Endothelial cell of umbilical vein (primary cell): ENCODE measurements at regions not wholly inside any gene's neighbourhood (a gene's known extent, or its start where the extent isn't known, plus 50 kb on each side); places are given as distances from the start of the nearest gene placed in this dataset.

Experiments used
- BruUV-seq: library from RNA; stranded (reverse); fragments of 400-500 nt; replicated peaks from 2 replicates; lab custom pipeline; 2021; lab: Mats Ljungman, UMichigan
- CTCF ChIA-PET: fragments of 300-600, 350-600 bp; sonication (Branson Sonifier 250); formaldehyde crosslinking; loops from one replicate; lab custom pipeline; 2021; ENCODE audit warnings: antibody characterized with exemption, inconsistent platforms; lab: Charles Lee
- POLR2A ChIA-PET: fragments of 300-600, 350-600 bp; sonication (Branson Sonifier 250); formaldehyde crosslinking; loops from one replicate; lab custom pipeline; 2021; ENCODE audit warnings: antibody characterized with exemption, inconsistent platforms; lab: Charles Lee
- DNase-seq: peaks from one replicate; pipeline ENCODE4 v3.0.0-alpha.2; 2011; ENCODE audit warnings: low read depth, low spot score
- FAIRE-seq: peaks from 2 replicates; lab custom pipeline; 2011; peaks lifted over from hg19 to GRCh38; lab: Jason Lieb, UNC
- H2AFZ ChIP-seq: 2 replicates; pipeline ENCODE4 v1.6.0; 2012; ENCODE audit warnings: low read depth, low read length, control low read depth, inconsistent platforms
- H3K27ac ChIP-seq: 2 replicates; pipeline ENCODE4 v1.5.1; 2011; ENCODE audit warnings: low read depth, mild to moderate bottlenecking, control low read depth, low read length, moderate library complexity; ENCODE audit not compliant: insufficient read depth
- H3K27me3 ChIP-seq, 2 experiments: 2 replicates each; pipeline versions ENCODE4 v1.6.0 to v1.6.1; 2011; ENCODE audit warnings: low read length in 2 of 2, mixed read lengths in 1 of 2; ENCODE audit not compliant: control insufficient read depth in 2 of 2, insufficient read depth in 2 of 2
- H3K36me3 ChIP-seq, 2 experiments: 2 replicates in 1 of 2; 3 replicates in 1 of 2; pipeline ENCODE4 v1.5.1; 2011; ENCODE audit warnings: low read length in 2 of 2, mild to moderate bottlenecking in 1 of 2, moderate library complexity in 1 of 2; ENCODE audit not compliant: control insufficient read depth in 2 of 2, insufficient read depth in 2 of 2; ENCODE audit errors: extremely low read depth in 1 of 2
- H3K4me1 ChIP-seq: 3 replicates; pipeline ENCODE4 v1.5.1; 2011; ENCODE audit warnings: mild to moderate bottlenecking, low read length; ENCODE audit not compliant: control insufficient read depth, insufficient read depth; ENCODE audit errors: extremely low read depth
- H3K4me2 ChIP-seq: 2 replicates; pipeline ENCODE4 v1.6.1; 2011; ENCODE audit warnings: low read length, control low read depth, mixed read lengths; ENCODE audit not compliant: insufficient read depth
- H3K4me3 ChIP-seq, 3 experiments: fragments of 200-600 bp in 1 of 3; sonication (generic), shearing (Covaris generic) in 1 of 3; replicated peaks in 1 of 3; 2 replicates each; pipeline ENCODE4 v1.5.1; 2011 to 2016; ENCODE audit warnings: control low read depth in 3 of 3, low read length in 3 of 3, mild to moderate bottlenecking in 2 of 3, inconsistent platforms in 1 of 3, low read depth in 1 of 3, moderate library complexity in 1 of 3; ENCODE audit not compliant: insufficient read depth in 1 of 3
- H3K79me2 ChIP-seq: 2 replicates; pipeline ENCODE4 v1.6.0; 2012; ENCODE audit warnings: low read length, inconsistent platforms; ENCODE audit not compliant: control insufficient read depth, insufficient read depth
- H3K9ac ChIP-seq: replicated peaks from 2 replicates; pipeline ENCODE3; 2011; ENCODE audit warnings: low read length, control low read depth; ENCODE audit not compliant: insufficient read depth; ENCODE audit errors: extremely low read depth
- H3K9me1 ChIP-seq: replicated peaks from 3 replicates; pipeline ENCODE4 v1.6.0; 2011; ENCODE audit warnings: mild to moderate bottlenecking, low read length; ENCODE audit not compliant: control insufficient read depth, insufficient read depth; ENCODE audit errors: extremely low read depth
- H3K9me3 ChIP-seq: replicated peaks from 2 replicates; pipeline ENCODE4 v1.5.1; 2012; ENCODE audit warnings: low read length, inconsistent platforms; ENCODE audit not compliant: control insufficient read depth, insufficient read depth
- H4K20me1 ChIP-seq: replicated peaks from 2 replicates; pipeline ENCODE3; 2011; ENCODE audit warnings: mild to moderate bottlenecking, low read length; ENCODE audit not compliant: control insufficient read depth, insufficient read depth; ENCODE audit errors: extremely low read depth
- CTCF ChIP-seq, 2 donors: IDR thresholded peaks; 1 replicate in 1 of 2; 2 replicates in 1 of 2; pipeline ENCODE4 v1.5.1; 2011; ENCODE audit warnings: low read length in 2 of 2, mild to moderate bottlenecking in 2 of 2, moderate library complexity in 2 of 2, control low read depth in 1 of 2, inconsistent platforms in 1 of 2, low read depth in 1 of 2; ENCODE audit not compliant: insufficient read depth in 1 of 2; ENCODE audit errors: extremely low read depth in 1 of 2
- EZH2 ChIP-seq: IDR thresholded peaks from 2 replicates; pipeline ENCODE4 v1.6.1; 2012; ENCODE audit warnings: borderline replicate concordance, low read depth, mild to moderate bottlenecking, moderate library complexity, low read length, inconsistent platforms; ENCODE audit not compliant: severe bottlenecking
- FOS ChIP-seq: IDR thresholded peaks from 2 replicates; pipeline ENCODE4 v1.6.1; 2011; ENCODE audit warnings: mild to moderate bottlenecking, low read length, moderate library complexity, borderline replicate concordance; ENCODE audit not compliant: insufficient read depth
- GATA2 ChIP-seq: IDR thresholded peaks from 2 replicates; pipeline ENCODE4 v1.7.0; 2011; ENCODE audit warnings: low read depth, mild to moderate bottlenecking, moderate library complexity, mixed read lengths, low read length; ENCODE audit not compliant: insufficient read length, insufficient read depth
- JUN ChIP-seq: IDR thresholded peaks from 2 replicates; pipeline ENCODE4 v1.6.1; 2011; ENCODE audit warnings: borderline replicate concordance, low read depth; ENCODE audit not compliant: insufficient read length, insufficient read depth
- MYC ChIP-seq: IDR thresholded peaks from one replicate; pipeline ENCODE4 v1.6.1; 2011; ENCODE audit warnings: mild to moderate bottlenecking, low read depth, low read length
- POLR2A ChIP-seq: IDR thresholded peaks from 2 replicates; pipeline ENCODE4 v1.6.1; 2012; ENCODE audit warnings: low read depth, mild to moderate bottlenecking, control low read depth, low read length
- POLR2AphosphoS5 ChIP-seq: IDR thresholded peaks from 2 replicates; pipeline ENCODE4 v1.6.1; 2012; ENCODE audit warnings: low read depth, mild to moderate bottlenecking, control low read depth, low read length, moderate library complexity; ENCODE audit not compliant: insufficient read depth
- dilution Hi-C: fragments of 300-500 bp; cut with MboI; formaldehyde crosslinking; loops from one replicate; pipeline ENCODE4 v1.15.0; 2019; ENCODE audit warnings: low sequenced_read_pairs; ENCODE audit not compliant: extremely low pct_ligation_motif_present
- intact Hi-C: fragments of 100-400 bp; cut with micrococcal nuclease; formaldehyde crosslinking; loops from one replicate; pipeline ENCODE4 v1.10.0; 2022
- TF ChIP-seq, protein P1 (sequence below): IDR thresholded peaks from 2 replicates; pipeline ENCODE4 v1.6.1; 2011; ENCODE audit not compliant: insufficient read depth, insufficient read length

DNA sequence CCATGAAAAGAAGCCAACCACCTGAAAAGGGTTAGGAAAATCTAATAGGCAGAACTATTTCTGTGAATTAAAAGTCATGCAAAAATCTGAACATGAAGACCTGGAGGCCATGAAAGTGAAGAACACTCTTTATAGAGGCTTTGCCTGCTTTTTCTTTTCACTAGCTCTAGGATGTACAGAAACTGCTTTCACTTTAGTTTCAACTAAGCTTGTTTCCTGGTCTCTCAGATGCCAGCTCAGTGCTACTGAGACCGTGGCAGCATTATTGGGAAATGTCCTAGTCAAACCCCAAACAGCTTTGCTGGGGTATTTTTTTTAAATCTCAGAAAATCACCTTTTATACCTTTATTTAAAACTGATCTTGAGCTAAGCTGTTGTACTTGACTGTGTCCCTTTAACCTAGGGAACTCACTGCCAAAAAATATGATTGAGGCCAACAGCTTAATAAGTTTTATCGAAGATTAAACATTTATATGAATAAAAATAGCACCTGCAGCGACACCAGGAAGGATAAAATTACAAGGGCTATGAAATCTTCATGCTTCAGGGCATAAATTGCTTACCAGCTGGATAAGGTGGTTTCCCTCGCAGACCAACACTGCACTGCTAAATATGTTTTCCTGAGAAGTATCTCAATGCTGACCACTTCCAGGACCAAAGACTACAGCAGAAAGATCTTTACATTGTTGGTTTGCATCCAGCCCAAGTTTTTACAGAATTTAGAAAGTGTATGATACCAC is 621.8 kb upstream of the ZFHX3 start:
- dilution Hi-C loops: no loop called here
- Histone ChIP-seq H3K36me3 (no peaks in the 10 kb centered on the region), H3K79me2 (no peaks in the 10 kb centered on the region), H3K4me2 (no peak overlapping the region), H4K20me1 (no peaks in the 10 kb centered on the region), H3K27me3 (no peaks in the 10 kb centered on the region), H3K9me1 (no peaks in the 10 kb centered on the region), H2AFZ (no peak overlapping the region), H3K4me1 (no peaks in the 10 kb centered on the region), H3K4me3 (no peak overlapping the region), H3K27ac (no peak overlapping the region), H3K9ac (no peak overlapping the region), H3K9me3 (peaks cover 2% of the 10 kb centered on the region)
- no peak for FAIRE-seq
- POLR2A ChIA-PET: no interaction called here
- BruUV-seq: no TSS peak
- TF ChIP-seq EZH2: no peak
- no peak for TF ChIP-seq POLR2A
- TF ChIP-seq POLR2AphosphoS5: no peak
- TF ChIP-seq JUN: no peak
- no peak for TF ChIP-seq CTCF (IDR thresholded peaks at IDR 0.05; ENCODE audit: extremely low read depth in 1 of 2, insufficient read depth in 1 of 2, low read depth in 1 of 2, low read length in 2 of 2)
- TF ChIP-seq GATA2: no peak
- no peak for TF ChIP-seq MYC
- TF ChIP-seq, protein P1, sequence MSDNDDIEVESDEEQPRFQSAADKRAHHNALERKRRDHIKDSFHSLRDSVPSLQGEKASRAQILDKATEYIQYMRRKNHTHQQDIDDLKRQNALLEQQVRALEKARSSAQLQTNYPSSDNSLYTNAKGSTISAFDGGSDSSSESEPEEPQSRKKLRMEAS: no peak
- no peak for TF ChIP-seq FOS
- intact Hi-C loops: no loop called here
- CTCF ChIA-PET: no interaction called here
- DNase-seq: no peak
